ENCODE measurements at regions not wholly inside any gene's neighbourhood (a gene's known extent, or its start where the extent isn't known, plus 50 kb on each side); places are given as distances from the start of the nearest gene placed in this dataset.

GRCh38 chr10:111548084-111548726, 471.4 kb downstream of the ADRA2A start:
- no peak for DNase-seq (ENCODE audit: low read depth, low spot score)

More at GRCh38 chr10:111548084-111548726, 471.4 kb downstream of the ADRA2A start:
- Histone ChIP-seq H3K27me3 (ENCODE audit: control insufficient read depth in 2 of 2, insufficient read depth in 2 of 2, low read length in 2 of 2) (no peaks in the 10 kb centered on the region), H3K27ac (ENCODE audit: insufficient read depth, low read depth, low read length) (no peak overlapping the region), H4K20me1 (replicated peaks; ENCODE audit: control insufficient read depth, extremely low read depth, insufficient read depth, low read length) (no peaks in the 10 kb centered on the region), H3K4me3 (replicated peaks in 1 of 3; ENCODE audit: insufficient read depth in 1 of 3, low read depth in 1 of 3, low read length in 3 of 3) (no peak overlapping the region), H3K79me2 (ENCODE audit: control insufficient read depth, insufficient read depth, low read length) (no peaks in the 10 kb centered on the region), H2AFZ (ENCODE audit: low read depth, low read length) (no peak overlapping the region), H3K9me3 (replicated peaks; ENCODE audit: control insufficient read depth, insufficient read depth, low read length) (peaks cover 8% of the 10 kb centered on the region), H3K4me1 (ENCODE audit: control insufficient read depth, extremely low read depth, insufficient read depth, low read length) (no peaks in the 10 kb centered on the region), H3K4me2 (ENCODE audit: insufficient read depth, low read length) (no peak overlapping the region), H3K9ac (replicated peaks; ENCODE audit: extremely low read depth, insufficient read depth, low read length) (no peak overlapping the region), H3K36me3 (ENCODE audit: control insufficient read depth in 2 of 2, extremely low read depth in 1 of 2, insufficient read depth in 2 of 2, low read length in 2 of 2) (no peaks in the 10 kb centered on the region), H3K9me1 (replicated peaks; ENCODE audit: control insufficient read depth, extremely low read depth, insufficient read depth, low read length) (no peaks in the 10 kb centered on the region)
- POLR2A ChIA-PET: no interaction called here
- no peak for FAIRE-seq
- no TSS peak for BruUV-seq (replicated peaks)
- dilution Hi-C loops (cut with MboI; ENCODE audit: extremely low pct_ligation_motif_present, low sequenced_read_pairs): no loop called here
- no peak for TF ChIP-seq MAX (IDR thresholded peaks at IDR 0.05; ENCODE audit: insufficient read depth, insufficient read length)
- no peak for TF ChIP-seq MYC (IDR thresholded peaks at IDR 0.05; ENCODE audit: low read depth, low read length)
- no peak for TF ChIP-seq POLR2AphosphoS5 (IDR thresholded peaks at IDR 0.05; ENCODE audit: insufficient read depth, low read depth, low read length)
- TF ChIP-seq EZH2 (IDR thresholded peaks at IDR 0.05; ENCODE audit: borderline replicate concordance, low read depth, low read length, severe bottlenecking): no peak
- TF ChIP-seq FOS (IDR thresholded peaks at IDR 0.05; ENCODE audit: borderline replicate concordance, insufficient read depth, low read length): no peak
- no peak for TF ChIP-seq POLR2A (IDR thresholded peaks at IDR 0.05; ENCODE audit: low read depth, low read length)
- TF ChIP-seq CTCF (IDR thresholded peaks at IDR 0.05; ENCODE audit: extremely low read depth in 1 of 2, insufficient read depth in 1 of 2, low read depth in 1 of 2, low read length in 2 of 2): no peak
- no peak for TF ChIP-seq GATA2 (IDR thresholded peaks at IDR 0.05; ENCODE audit: insufficient read depth, insufficient read length, low read depth, low read length)
- no peak for TF ChIP-seq JUN (IDR thresholded peaks at IDR 0.05; ENCODE audit: borderline replicate concordance, insufficient read depth, insufficient read length, low read depth)
- CTCF ChIA-PET: no interaction called here
- intact Hi-C loops (cut with micrococcal nuclease): no loop called here

All from endothelial cell of umbilical vein (primary cell).